LNCaP clone FGC (cell line): ENCODE measurements at regions not wholly inside any gene's neighbourhood (a gene's known extent, or its start where the extent isn't known, plus 50 kb on each side); places are given as distances from the start of the nearest gene placed in this dataset.

Experiments used
- DNase-seq: peaks from one replicate; pipeline ENCODE4 v3.0.0-alpha.2; 2011; ENCODE audit warnings: low read depth
- H3K4me3 ChIP-seq: 2 replicates; pipeline ENCODE4 v1.5.1; 2011; ENCODE audit warnings: mild to moderate bottlenecking, low read depth, low read length, control low read depth
- CTCF ChIP-seq: IDR thresholded peaks from 2 replicates; pipeline ENCODE4 v1.5.1; 2012; ENCODE audit warnings: mild to moderate bottlenecking; ENCODE audit not compliant: control insufficient read depth, insufficient read depth; ENCODE audit errors: extremely low read depth

GRCh38 chr2:138215958-138216357 is 251.7 kb downstream of the HNMT start:
- no peak overlapping the region for H3K4me3 ChIP-seq
- no peak for DNase-seq
- TF ChIP-seq CTCF = no peak

GRCh38 chr2:138217975-138218374 is 253.7 kb downstream of the HNMT start:
- no peak for DNase-seq
- TF ChIP-seq CTCF = no peak
- H3K4me3 ChIP-seq = no peak overlapping the region

- DNase-seq = no peak
- H3K4me3 ChIP-seq = no peak overlapping the region
- TF ChIP-seq CTCF = no peak
Observed at GRCh38 chr2:138218397-138218796, 254.1 kb downstream of the HNMT start.

GRCh38 chr2:138219961-138220360 is 255.7 kb downstream of the HNMT start:
- H3K4me3 ChIP-seq = no peak overlapping the region
- no peak for DNase-seq
- TF ChIP-seq CTCF = no peak

GRCh38 chr2:138221358-138221757 is 257.1 kb downstream of the HNMT start:
- DNase-seq = no peak
- H3K4me3 ChIP-seq = no peak overlapping the region
- no peak for TF ChIP-seq CTCF

GRCh38 chr2:138223319-138223718 is 259.0 kb downstream of the HNMT start:
- DNase-seq = no peak
- TF ChIP-seq CTCF = no peak
- no peak overlapping the region for H3K4me3 ChIP-seq

- no peak for DNase-seq
- no peak for TF ChIP-seq CTCF
- no peak overlapping the region for H3K4me3 ChIP-seq
Observed at GRCh38 chr2:138227195-138227594, 262.9 kb downstream of the HNMT start.
